HG03565 (cell line): ENCODE measurements at regions not wholly inside any gene's neighbourhood (a gene's known extent, or its start where the extent isn't known, plus 50 kb on each side); places are given as distances from the start of the nearest gene placed in this dataset.

Source experiments
- ATAC-seq: cut with Tn5 transposase; IDR thresholded peaks from one replicate; pipeline ENCODE4 v1.9.1; 2021; ENCODE audit warnings: mild to moderate bottlenecking, moderate library complexity; ENCODE audit not compliant: unreplicated experiment

GRCh38 chr4:11132478-11132877 is 296.2 kb downstream of the HS3ST1 start:
- ATAC-seq: no peak

GRCh38 chr4:11131491-11131890 is 297.2 kb downstream of the HS3ST1 start:
- no peak for ATAC-seq

GRCh38 chr4:11130195-11130970 is 298.3 kb downstream of the HS3ST1 start:
- ATAC-seq: no peak

GRCh38 chr4:11120435-11120834 is 308.3 kb downstream of the HS3ST1 start:
- no peak for ATAC-seq

GRCh38 chr4:11119474-11119873 is 309.2 kb downstream of the HS3ST1 start:
- no peak for ATAC-seq

- ATAC-seq: no peak
Measured at GRCh38 chr4:11118513-11118912, 310.2 kb downstream of the HS3ST1 start.

- no peak for ATAC-seq
Measured at GRCh38 chr4:11116940-11117339, 311.8 kb downstream of the HS3ST1 start.

- no peak for ATAC-seq
Measured at GRCh38 chr4:11111876-11112275, 316.8 kb downstream of the HS3ST1 start.

GRCh38 chr4:11111370-11111769 is 317.3 kb downstream of the HS3ST1 start:
- no peak for ATAC-seq

GRCh38 chr4:11106759-11107158 is 321.9 kb downstream of the HS3ST1 start:
- ATAC-seq: no peak

- peak; percentile 83 for ATAC-seq
Measured at GRCh38 chr4:11106190-11106589, 322.5 kb downstream of the HS3ST1 start.

GRCh38 chr4:11105715-11106114 is 323.0 kb downstream of the HS3ST1 start:
- ATAC-seq: no peak

GRCh38 chr4:11098461-11098860 is 330.2 kb downstream of the HS3ST1 start:
- ATAC-seq: peak; percentile 32

- no peak for ATAC-seq
Measured at GRCh38 chr4:11097725-11098124, 331.0 kb downstream of the HS3ST1 start.

GRCh38 chr4:11081006-11081405 is 347.7 kb downstream of the HS3ST1 start:
- no peak for ATAC-seq

GRCh38 chr4:11079171-11079570 is 349.5 kb downstream of the HS3ST1 start:
- ATAC-seq: no peak

- ATAC-seq: no peak
Measured at GRCh38 chr4:11074581-11075241, 354.0 kb downstream of the HS3ST1 start.

- ATAC-seq: no peak
Measured at GRCh38 chr4:11073621-11074051, 355.1 kb downstream of the HS3ST1 start.

- no peak for ATAC-seq
Measured at GRCh38 chr4:11072999-11073398, 355.7 kb downstream of the HS3ST1 start.

- no peak for ATAC-seq
Measured at GRCh38 chr4:11072463-11072862, 356.2 kb downstream of the HS3ST1 start.

- no peak for ATAC-seq
Measured at GRCh38 chr4:11070813-11071212, 357.9 kb downstream of the HS3ST1 start.

GRCh38 chr4:11069581-11070211 is 359.0 kb downstream of the HS3ST1 start:
- ATAC-seq: no peak
